GM03348 (cell line): ENCODE measurements at regions not wholly inside any gene's neighbourhood (a gene's known extent, or its start where the extent isn't known, plus 50 kb on each side); places are given as distances from the start of the nearest gene placed in this dataset.
"Not testable (repeated sequence)": the region's sequence is repeated elsewhere in the genome, so short reads cannot be mapped to it uniquely, and the experiment has no call there.

ENCODE experiments used
- DNase-seq: peaks from one replicate; pipeline ENCODE4 v3.0.0; 2012; ENCODE audit warnings: low spot score

DNA sequence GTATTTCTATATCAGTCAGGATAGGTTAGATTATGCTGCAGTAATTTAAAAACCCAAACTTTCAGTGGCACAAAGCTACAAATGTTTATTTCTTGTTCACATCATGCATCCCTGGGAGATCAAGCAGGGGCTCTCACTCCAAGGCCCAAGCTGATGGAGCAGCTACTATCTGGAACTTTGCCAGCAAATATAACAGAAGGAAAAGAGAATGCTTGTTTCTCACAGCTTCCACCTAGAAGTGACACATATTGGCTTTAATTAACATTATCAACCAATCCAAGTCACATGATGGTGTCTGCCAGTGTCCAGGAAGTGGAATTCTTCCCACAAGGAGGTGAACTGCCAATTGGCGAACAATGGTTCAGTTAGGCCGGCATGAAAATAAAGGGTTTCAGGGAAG lies 306.9 kb downstream of the BCL11A start:
- DNase-seq: no peak

DNA sequence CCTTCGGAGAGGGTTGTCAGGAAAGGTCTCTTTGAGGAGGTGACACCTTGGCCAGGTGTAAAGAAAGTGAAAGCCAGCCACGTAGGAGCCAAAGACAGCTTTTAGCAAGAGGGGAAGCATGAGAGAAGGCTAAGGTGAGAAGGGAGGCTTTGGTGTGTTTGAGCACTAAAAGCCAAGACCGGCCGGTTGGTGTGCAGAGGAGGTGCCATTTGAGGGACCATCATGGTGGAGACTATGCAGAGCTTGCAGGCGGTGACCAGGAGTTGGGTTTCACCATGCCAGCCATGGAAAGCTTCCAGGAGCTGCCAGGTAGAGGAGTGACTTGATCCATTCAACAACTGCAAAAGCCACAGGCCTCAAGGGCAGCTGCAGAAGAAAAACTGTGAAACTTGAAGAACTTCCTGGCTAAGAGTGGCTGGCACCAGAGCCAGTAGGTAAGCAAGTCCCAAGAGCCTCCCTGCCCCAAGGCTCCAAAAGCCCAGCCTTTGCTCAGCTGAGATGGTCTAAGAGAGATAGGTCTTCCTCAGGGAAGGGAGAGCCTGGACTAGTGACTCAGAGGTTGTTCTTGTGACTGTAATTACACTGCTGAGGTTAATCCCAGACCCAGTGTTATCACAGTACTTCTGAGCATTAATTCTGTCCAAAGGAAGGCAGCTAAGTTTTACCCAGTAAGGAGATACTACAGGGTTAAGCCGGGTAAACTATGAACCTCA lies 319.0 kb downstream of the BCL11A start:
- DNase-seq: no peak

GRCh38 chr2:60230596-60230995 lies 322.9 kb downstream of the BCL11A start:
- no peak for DNase-seq

DNA sequence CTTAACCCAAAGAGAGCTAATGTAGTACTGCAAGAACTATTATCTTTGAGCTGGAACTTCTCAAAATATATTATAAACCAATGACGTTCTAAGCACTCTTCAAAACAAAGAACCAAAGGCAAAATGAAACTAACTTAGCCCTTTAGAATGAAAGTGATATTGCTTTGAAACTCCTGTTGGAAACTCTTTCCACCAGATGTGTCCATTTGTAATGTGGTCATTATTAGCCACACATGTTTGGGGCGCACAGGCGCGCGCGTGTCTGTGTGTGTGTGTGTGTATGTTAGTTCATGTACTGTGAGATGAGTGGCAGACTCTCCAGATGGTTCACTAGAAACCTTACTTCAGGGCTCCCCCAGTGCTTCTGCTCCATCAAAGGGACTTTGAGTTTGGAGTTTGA lies 323.4 kb downstream of the BCL11A start:
- DNase-seq: no peak

GRCh38 chr2:60226943-60227342 lies 326.5 kb downstream of the BCL11A start:
- DNase-seq: no peak

DNA sequence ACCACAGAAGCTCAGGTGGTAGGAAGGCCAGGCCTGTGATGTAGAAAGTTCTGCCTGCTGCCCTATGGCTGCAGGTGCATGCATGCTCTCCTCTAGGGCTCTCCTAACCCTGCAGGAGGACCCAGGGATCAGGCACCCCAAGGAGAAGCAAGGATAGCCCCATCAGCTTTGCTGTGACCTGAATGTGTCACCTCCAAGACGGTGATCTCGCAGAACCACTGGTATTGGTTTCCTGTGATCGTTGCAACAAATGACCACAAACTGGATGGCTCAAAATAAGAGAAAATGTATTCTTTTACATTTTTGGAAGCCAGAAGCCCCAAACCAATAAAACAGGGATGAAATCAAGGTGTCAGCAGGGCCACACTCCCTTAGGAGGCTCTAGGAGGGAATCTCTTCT lies 327.3 kb downstream of the BCL11A start:
- DNase-seq: no peak

- no peak for DNase-seq
These were observed 329.6 kb downstream of the BCL11A start for GRCh38 chr2:60223859-60224258.

GRCh38 chr2:60221098-60221497 lies 332.4 kb downstream of the BCL11A start:
- no peak for DNase-seq

DNA sequence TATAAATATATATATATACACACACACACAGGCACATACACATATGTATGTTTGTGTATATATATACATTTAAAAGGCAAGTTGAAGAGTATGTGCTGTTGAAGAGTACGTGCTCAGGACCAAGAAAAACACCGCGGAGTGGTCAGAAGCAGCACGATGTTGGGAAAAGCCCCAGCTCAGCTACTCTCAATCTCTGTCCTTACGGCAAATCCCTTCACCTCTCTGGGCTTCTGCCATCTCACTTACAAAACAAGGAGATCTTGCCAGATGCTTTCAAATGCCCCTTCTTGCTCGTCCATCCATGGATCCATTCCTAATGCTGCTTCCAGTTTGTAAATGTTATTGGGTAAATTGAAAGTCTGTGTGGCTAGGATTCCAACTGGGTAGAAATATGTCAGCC lies 333.9 kb downstream of the BCL11A start:
- DNase-seq: no peak

DNA sequence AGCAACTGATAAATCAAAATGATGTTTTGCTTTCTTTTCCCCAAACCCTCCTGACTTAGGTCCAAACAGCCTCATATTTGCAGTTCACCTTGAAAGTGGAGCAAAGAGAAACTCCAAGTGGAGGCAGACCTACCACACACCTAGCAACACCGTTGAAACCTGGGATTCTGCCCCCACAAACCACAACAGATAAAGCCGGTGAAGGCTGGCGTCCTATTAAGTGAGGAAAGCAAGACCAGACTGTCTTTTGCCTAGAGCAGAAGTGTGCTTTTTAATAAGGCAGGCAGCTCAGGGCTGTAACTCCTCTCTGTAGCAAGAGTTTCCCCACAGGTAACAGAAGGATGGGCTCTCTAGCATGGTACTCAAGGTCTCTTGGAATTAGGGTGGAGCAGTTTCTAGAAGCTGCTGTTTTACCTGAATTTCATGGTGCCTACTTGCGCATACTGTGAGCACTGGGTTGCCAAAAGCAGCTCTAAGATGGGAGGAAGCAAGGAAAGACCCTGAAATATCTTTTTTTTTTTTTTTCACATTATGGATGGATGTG lies 336.9 kb downstream of the BCL11A start:
- no peak for DNase-seq

- DNase-seq: no peak
These were observed 338.0 kb downstream of the BCL11A start for GRCh38 chr2:60215386-60215901.

GRCh38 chr2:60214626-60214875 lies 338.9 kb downstream of the BCL11A start:
- no peak for DNase-seq

- peak; percentile 41 for DNase-seq
These were observed 339.4 kb downstream of the BCL11A start for GRCh38 chr2:60213865-60214625.

DNA sequence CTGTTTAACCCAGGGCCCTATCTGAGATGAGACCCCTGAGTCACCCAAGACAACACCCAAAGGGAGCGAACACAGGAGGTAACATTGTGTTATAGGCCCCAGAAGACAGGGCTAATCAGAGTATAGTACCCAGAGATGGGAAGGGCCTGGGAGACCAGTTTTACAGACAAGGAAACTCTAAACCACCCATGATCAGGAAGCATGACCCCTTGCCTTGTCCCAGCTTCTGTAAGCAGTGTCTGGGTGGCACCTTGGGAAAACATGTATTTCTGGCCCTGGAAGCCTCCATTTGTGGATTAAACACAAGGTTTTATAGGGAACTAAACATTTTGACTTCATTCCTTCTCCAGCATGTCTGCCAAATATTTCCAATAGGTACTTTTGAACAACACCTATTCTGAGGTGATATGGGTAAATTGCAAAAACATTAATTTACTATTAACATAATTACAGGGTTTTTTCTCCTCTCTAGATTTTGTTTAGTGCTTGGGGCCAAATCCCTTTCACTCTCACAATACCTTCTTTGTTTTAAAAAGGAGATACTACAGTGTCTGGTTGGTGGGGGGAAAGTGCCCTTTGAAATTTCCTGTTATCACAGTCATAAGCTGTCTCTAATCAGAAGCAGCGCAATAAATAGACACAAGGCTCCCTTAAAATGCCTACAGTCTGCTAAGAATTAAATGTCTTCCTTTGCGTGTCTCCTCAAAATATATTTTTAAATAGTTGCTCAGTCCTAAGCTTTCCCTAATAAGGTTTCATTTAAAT lies 341.1 kb downstream of the BCL11A start:
- DNase-seq: no peak

- DNase-seq: not testable (repeated sequence)
These were observed 364.4 kb downstream of the BCL11A start for GRCh38 chr2:60189006-60189405.

DNA sequence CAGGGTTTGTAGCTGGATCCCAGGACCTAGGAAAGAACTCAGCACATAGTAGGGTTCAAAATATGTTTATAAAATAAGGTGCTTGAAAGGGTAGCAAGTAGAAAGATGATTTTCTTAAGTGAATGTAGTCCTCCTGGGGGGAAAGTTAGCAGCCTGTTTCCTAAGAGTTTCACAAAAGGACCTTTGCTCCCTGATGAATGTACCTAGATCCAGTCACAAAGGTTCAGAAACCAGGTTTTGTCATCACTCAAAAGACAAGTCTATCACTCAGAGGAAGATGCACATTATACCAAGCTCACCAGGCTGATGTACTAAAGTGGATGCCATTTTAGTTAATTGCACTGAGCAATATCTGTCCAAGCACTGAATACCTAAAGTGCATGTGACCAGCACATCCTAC lies 378.2 kb downstream of the BCL11A start:
- DNase-seq: no peak

DNA sequence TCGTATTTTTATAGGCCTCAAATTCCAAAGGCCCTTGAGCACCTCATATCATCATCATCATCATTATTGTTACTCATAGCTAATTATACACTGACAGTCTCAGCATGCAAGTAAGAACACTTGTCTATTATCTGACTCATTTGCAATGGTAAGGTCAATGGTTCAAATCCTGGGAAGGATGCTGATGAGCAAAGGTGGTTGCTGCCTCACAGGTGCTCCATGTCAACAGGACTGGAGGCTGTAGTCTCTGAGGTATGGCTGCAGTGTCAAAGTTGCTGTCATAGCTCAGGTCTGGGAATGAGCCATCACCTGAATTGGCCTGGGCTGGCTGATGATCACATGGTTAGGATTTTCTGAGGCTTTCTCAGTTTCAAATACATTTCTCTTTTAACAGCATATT lies 379.3 kb downstream of the BCL11A start:
- DNase-seq: no peak

DNA sequence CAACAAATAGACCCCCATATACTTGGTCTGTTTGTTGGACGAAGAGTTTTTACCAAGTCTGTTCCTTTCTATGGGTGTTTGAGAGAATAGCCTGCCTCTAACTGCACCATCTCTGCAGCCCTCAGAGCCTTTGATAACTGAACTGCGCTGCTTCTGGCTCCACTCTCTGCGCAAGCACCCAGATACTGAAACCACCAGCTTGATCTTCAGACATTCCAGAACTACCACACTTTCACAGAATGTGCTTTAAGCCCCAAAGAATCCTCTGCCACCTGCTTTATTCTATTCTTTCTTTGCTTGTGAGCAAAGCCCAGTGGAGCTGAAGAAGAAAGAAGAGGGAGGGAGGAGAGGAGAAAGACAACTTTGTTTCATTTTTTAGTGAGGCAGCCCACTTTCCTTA lies 380.7 kb downstream of the BCL11A start:
- no peak for DNase-seq

DNA sequence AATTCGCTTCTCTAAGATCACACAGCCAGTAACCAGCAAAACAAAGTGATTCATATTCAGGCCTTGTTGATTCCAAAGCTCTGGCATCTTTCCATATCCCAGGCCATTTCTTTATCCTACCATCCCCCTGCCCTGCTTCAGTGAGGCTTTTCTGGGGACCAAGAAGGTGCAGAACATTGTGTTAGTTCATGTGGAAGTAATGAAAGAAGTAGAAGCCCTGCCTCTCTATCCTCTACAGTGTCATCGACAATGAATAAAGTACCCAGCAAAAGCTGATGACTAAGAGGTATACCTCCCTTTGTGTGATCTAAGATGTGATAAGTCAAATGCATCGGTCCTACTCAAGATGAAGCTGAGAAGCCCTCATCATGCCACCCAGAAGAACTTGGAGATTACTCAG lies 383.2 kb downstream of the BCL11A start:
- DNase-seq: no peak

DNA sequence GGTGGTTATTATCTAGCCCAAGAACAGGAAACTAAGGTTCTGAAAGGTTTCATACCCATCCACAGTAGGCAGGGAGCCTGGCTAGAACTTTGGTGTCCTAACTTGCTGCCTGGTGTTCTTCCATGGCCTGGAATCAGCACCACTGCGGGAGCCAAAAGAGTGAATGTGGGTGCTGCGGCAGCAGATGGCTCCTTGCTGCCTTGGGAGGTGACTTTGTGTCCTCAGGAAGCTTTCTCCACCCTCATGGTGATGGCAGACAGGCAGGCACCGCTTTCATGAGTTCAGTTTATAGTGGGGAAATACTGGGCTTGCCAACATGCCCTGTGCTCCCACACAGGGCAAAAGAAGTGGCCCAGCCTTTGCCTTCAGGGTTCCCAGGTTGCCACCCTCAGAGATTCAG lies 385.2 kb downstream of the BCL11A start:
- DNase-seq: no peak

DNA sequence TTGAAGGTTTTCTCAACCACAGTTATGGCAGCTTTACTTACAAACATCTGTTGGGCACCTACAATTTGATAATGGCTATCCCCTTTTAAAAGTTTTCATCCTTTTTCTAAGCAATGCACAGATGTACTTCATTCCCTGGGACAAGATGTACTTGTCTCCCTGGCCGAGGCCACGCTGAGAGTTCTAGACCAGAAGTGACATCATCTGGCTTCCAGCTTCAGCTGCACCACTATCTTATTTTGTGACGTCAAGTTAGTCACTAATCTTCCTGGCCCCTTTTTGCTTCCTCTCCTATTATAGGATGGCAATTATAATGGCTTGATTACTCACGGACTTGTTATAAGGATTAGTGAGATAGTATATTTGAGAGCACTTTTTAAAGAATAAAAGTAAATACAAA lies 386.4 kb downstream of the BCL11A start:
- no peak for DNase-seq

GRCh38 chr2:60163691-60164090 lies 389.8 kb downstream of the BCL11A start:
- DNase-seq: no peak

GRCh38 chr2:60159519-60159918 lies 393.9 kb downstream of the BCL11A start:
- no peak for DNase-seq
